GM12878 (cell line): ENCODE measurements at regions not wholly inside any gene's neighbourhood (a gene's known extent, or its start where the extent isn't known, plus 50 kb on each side); places are given as distances from the start of the nearest gene placed in this dataset.

Source experiments
- ATAC-seq: fragments of 200-7000 bp; cut with Tn5 transposase; 3 replicates; pipeline ENCODE4 v1.9.1; 2020; ENCODE audit warnings: mild to moderate bottlenecking, moderate library complexity
- BruUV-seq: library from RNA; stranded (reverse); fragments of 400-500 nt; replicated peaks from 2 replicates; lab custom pipeline; 2021; lab: Mats Ljungman, UMichigan
- CTCF ChIA-PET: fragments of 300-600 bp; sonication (Branson Sonifier 250); formaldehyde crosslinking; extraction: SDS; loops from one replicate; lab custom pipeline; 2021; ENCODE audit warnings: inconsistent platforms; lab: Yijun Ruan, JAX
- POLR2A ChIA-PET: fragments of 350-600 bp; formaldehyde crosslinking; extraction: SDS; loops from one replicate; lab custom pipeline; 2021; ENCODE audit warnings: inconsistent platforms; lab: Charles Lee
- RAD21 ChIA-PET: fragments of 300-600 bp; sonication (Branson Sonifier 250); formaldehyde crosslinking; loops from one replicate; lab custom pipeline; 2023; ENCODE audit warnings: antibody characterized with exemption; ENCODE audit not compliant: unreplicated experiment; lab: Charles Lee
- SMC1A ChIA-PET: fragments of 300-600 bp; sonication (Branson Sonifier 250); formaldehyde crosslinking; loops from one replicate; lab custom pipeline; 2023; ENCODE audit not compliant: unreplicated experiment, uncharacterized antibody; lab: Charles Lee
- DNase-seq: peaks from one replicate; pipeline ENCODE4 v3.0.0-alpha.2; 2011; ENCODE audit warnings: low read depth, low spot score
- FAIRE-seq: peaks from 3 replicates; lab custom pipeline; 2011; peaks lifted over from hg19 to GRCh38; lab: Jason Lieb, UNC
- H2AFZ ChIP-seq: 2 replicates; pipeline ENCODE4 v1.6.0; 2011; ENCODE audit warnings: low read depth, low read length, control low read depth; ENCODE audit not compliant: control insufficient read depth
- H3K27ac ChIP-seq: 2 replicates; pipeline ENCODE4 v1.5.1; 2011; ENCODE audit warnings: control low read depth; ENCODE audit not compliant: control insufficient read depth, insufficient read depth
- H3K27me3 ChIP-seq, 2 experiments: replicated peaks in 1 of 2; 2 replicates each; pipeline versions ENCODE4 v1.6.0 to v1.6.1; 2011; ENCODE audit warnings: low read length in 1 of 2; ENCODE audit not compliant: control insufficient read depth in 2 of 2, insufficient read depth in 2 of 2
- H3K36me3 ChIP-seq, 2 experiments: 2 replicates each; pipeline ENCODE4 v1.5.1; 2011; ENCODE audit warnings: low read length in 1 of 2; ENCODE audit not compliant: control insufficient read depth in 2 of 2, insufficient read depth in 2 of 2
- H3K4me1 ChIP-seq: 2 replicates; pipeline ENCODE4 v1.6.1; 2011; ENCODE audit warnings: mild to moderate bottlenecking, low read length, moderate library complexity, mixed read lengths; ENCODE audit not compliant: control insufficient read depth, insufficient read depth
- H3K4me2 ChIP-seq: 2 replicates; pipeline ENCODE4 v1.6.0; 2011; ENCODE audit warnings: control low read depth; ENCODE audit not compliant: control insufficient read depth, insufficient read depth
- H3K4me3 ChIP-seq: fragments of 200-600 bp; sonication (generic); 2 replicates; pipeline ENCODE4 v1.5.1; 2016
- H3K79me2 ChIP-seq: 2 replicates; pipeline ENCODE4 v1.6.0; 2011; ENCODE audit warnings: low read length; ENCODE audit not compliant: control insufficient read depth, insufficient read depth
- H3K9ac ChIP-seq: 2 replicates; pipeline ENCODE4 v1.8.0; 2011; ENCODE audit warnings: low read length, control low read depth, mixed read lengths; ENCODE audit not compliant: control insufficient read depth, insufficient read depth
- H3K9me3 ChIP-seq: replicated peaks from 3 replicates; pipeline ENCODE4 v1.5.1; 2011; ENCODE audit warnings: mild to moderate bottlenecking, low read length; ENCODE audit not compliant: control insufficient read depth, insufficient read depth
- H4K20me1 ChIP-seq: 2 replicates; pipeline ENCODE4 v1.6.0; 2011; ENCODE audit not compliant: control insufficient read depth, insufficient read depth
- ATF2 ChIP-seq: IDR thresholded peaks from 2 replicates; pipeline ENCODE4 v1.6.1; 2012; ENCODE audit warnings: low read length, inconsistent platforms
- BMI1 ChIP-seq: fragments of 450-650 bp; IDR thresholded peaks from 2 replicates; pipeline ENCODE4 v1.6.1; 2016; ENCODE audit warnings: mild to moderate bottlenecking, moderate library complexity, borderline replicate concordance
- HDAC6 ChIP-seq: fragments of 200-600 bp; sonication (generic); IDR thresholded peaks from one replicate; pipeline ENCODE4 v1.8.0; 2017; ENCODE audit warnings: antibody characterized with exemption; ENCODE audit not compliant: unreplicated experiment
- KDM1A ChIP-seq: fragments of 200-600 bp; sonication (generic); IDR thresholded peaks from 2 replicates; pipeline ENCODE4 v1.6.1; 2016; ENCODE audit warnings: borderline replicate concordance
- POU2F2 ChIP-seq: IDR thresholded peaks from 3 replicates; pipeline ENCODE4 v1.6.1; 2011; ENCODE audit warnings: low read depth, mild to moderate bottlenecking, low read length, borderline replicate concordance
- SMAD5 ChIP-seq: IDR thresholded peaks from 2 replicates; pipeline ENCODE4 v1.6.1; 2016; ENCODE audit warnings: antibody characterized with exemption, low read depth
- SMARCA5 ChIP-seq: fragments of 450-650 bp; IDR thresholded peaks from 2 replicates; pipeline ENCODE4 v1.6.1; 2017; ENCODE audit warnings: mild to moderate bottlenecking
- WGBS: methylation state at CpG from one replicate; pipeline ENCODE4 v1.1.6; 2016; ENCODE audit warnings: low lambda C conversion rate; ENCODE audit not compliant: insufficient replicate concordance, insufficient coverage; ENCODE audit errors: missing lambda C conversion rate; 5-methylcytosine and 5-hydroxymethylcytosine counted together
- in situ Hi-C: fragments of 300-500 bp; cut with MboI; formaldehyde crosslinking; loops from 9 replicates; pipeline ENCODE4 v1.14.3; 2018; ENCODE audit warnings: mixed read lengths
- intact Hi-C: fragments of 100-400 bp; cut with micrococcal nuclease; formaldehyde crosslinking; loops from one replicate; pipeline ENCODE4 v1.14.2; 2022; ENCODE audit not compliant: unreplicated experiment
- TF ChIP-seq, protein P1 (sequence below): fragments of 450-650 bp; IDR thresholded peaks from 2 replicates; pipeline ENCODE4 v1.6.1; 2017; ENCODE audit warnings: mild to moderate bottlenecking, moderate library complexity
- TF ChIP-seq, protein P2 (sequence below): fragments of 450-650 bp; formaldehyde crosslinking; IDR thresholded peaks from 2 replicates; pipeline ENCODE4 v1.4.0; 2020; ENCODE audit warnings: mild to moderate bottlenecking, moderate library complexity

DNA sequence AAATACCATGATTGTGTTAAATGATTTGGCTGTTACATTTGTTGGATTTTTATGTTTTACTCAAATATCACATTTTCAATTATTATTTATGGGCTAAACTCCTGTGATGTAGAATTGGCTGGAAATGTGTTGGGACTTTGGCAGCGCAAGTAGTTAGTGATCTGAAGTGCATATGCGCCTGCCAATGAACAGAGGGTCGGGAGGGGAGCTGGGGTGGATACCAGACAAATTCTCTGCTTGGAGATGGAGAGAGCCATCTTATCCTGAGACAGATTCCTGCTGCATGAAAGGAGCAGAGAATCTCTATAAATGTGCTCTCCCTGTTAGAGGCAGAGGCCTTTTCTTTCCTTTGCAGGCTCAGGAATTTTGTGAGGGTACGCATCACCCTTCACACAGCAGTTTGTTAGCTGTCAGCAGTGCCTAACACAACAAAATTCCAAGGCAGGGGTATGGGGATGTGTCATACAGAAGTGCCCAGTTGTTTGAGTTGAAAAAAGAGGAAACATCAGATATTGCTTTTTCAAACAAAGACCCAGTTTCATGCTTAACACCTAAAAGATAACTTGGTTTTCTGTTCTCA is 489.1 kb downstream of the CSNK1G3 start (continued):
- TF ChIP-seq ATF2 (no peak), SMAD5 (no peak), HDAC6 (no peak)
- TF ChIP-seq, protein P1, sequence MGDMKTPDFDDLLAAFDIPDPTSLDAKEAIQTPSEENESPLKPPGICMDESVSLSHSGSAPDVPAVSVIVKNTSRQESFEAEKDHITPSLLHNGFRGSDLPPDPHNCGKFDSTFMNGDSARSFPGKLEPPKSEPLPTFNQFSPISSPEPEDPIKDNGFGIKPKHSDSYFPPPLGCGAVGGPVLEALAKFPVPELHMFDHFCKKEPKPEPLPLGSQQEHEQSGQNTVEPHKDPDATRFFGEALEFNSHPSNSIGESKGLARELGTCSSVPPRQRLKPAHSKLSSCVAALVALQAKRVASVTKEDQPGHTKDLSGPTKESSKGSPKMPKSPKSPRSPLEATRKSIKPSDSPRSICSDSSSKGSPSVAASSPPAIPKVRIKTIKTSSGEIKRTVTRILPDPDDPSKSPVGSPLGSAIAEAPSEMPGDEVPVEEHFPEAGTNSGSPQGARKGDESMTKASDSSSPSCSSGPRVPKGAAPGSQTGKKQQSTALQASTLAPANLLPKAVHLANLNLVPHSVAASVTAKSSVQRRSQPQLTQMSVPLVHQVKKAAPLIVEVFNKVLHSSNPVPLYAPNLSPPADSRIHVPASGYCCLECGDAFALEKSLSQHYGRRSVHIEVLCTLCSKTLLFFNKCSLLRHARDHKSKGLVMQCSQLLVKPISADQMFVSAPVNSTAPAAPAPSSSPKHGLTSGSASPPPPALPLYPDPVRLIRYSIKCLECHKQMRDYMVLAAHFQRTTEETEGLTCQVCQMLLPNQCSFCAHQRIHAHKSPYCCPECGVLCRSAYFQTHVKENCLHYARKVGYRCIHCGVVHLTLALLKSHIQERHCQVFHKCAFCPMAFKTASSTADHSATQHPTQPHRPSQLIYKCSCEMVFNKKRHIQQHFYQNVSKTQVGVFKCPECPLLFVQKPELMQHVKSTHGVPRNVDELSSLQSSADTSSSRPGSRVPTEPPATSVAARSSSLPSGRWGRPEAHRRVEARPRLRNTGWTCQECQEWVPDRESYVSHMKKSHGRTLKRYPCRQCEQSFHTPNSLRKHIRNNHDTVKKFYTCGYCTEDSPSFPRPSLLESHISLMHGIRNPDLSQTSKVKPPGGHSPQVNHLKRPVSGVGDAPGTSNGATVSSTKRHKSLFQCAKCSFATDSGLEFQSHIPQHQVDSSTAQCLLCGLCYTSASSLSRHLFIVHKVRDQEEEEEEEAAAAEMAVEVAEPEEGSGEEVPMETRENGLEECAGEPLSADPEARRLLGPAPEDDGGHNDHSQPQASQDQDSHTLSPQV = no peak

- RAD21 ChIA-PET = no interaction called here
- H3K36me3 ChIP-seq = no peaks in the 10 kb centered on the region
- intact Hi-C loops (no loop called here), in situ Hi-C loops (no loop called here)
- no peaks in the 10 kb centered on the region; a peak in 1 of 4 replicates for H3K27me3 ChIP-seq
- no peak overlapping the region for H3K27ac ChIP-seq
- H3K4me1 ChIP-seq = no peaks in the 10 kb centered on the region
- no peak overlapping the region for H3K4me2 ChIP-seq
- no peak for DNase-seq
- no peaks in the 10 kb centered on the region for H3K79me2 ChIP-seq
- BruUV-seq = no TSS peak
- ATAC-seq = no peak
- H3K9me3 ChIP-seq = no peaks in the 10 kb centered on the region
- POLR2A ChIA-PET = no interaction called here
- no peak for FAIRE-seq
- 38% methylated on average over 2 of the region's 2 CpGs for WGBS
- no peak overlapping the region for H2AFZ ChIP-seq
- TF ChIP-seq, protein P2, sequence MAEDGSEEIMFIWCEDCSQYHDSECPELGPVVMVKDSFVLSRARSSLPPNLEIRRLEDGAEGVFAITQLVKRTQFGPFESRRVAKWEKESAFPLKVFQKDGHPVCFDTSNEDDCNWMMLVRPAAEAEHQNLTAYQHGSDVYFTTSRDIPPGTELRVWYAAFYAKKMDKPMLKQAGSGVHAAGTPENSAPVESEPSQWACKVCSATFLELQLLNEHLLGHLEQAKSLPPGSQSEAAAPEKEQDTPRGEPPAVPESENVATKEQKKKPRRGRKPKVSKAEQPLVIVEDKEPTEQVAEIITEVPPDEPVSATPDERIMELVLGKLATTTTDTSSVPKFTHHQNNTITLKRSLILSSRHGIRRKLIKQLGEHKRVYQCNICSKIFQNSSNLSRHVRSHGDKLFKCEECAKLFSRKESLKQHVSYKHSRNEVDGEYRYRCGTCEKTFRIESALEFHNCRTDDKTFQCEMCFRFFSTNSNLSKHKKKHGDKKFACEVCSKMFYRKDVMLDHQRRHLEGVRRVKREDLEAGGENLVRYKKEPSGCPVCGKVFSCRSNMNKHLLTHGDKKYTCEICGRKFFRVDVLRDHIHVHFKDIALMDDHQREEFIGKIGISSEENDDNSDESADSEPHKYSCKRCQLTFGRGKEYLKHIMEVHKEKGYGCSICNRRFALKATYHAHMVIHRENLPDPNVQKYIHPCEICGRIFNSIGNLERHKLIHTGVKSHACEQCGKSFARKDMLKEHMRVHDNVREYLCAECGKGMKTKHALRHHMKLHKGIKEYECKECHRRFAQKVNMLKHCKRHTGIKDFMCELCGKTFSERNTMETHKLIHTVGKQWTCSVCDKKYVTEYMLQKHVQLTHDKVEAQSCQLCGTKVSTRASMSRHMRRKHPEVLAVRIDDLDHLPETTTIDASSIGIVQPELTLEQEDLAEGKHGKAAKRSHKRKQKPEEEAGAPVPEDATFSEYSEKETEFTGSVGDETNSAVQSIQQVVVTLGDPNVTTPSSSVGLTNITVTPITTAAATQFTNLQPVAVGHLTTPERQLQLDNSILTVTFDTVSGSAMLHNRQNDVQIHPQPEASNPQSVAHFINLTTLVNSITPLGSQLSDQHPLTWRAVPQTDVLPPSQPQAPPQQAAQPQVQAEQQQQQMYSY (CRISPR knock-in tag) = no peak
- TF ChIP-seq POU2F2 (no peak), BMI1 (no peak), SMARCA5 (no peak), KDM1A (no peak)
- CTCF ChIA-PET = interaction anchor here (1.2 kb wide), 1 partner anchor 214 kb away, joined by 4 read pairs; no protein-coding TSS in a partner anchor
- H3K9ac ChIP-seq = no peak overlapping the region
- SMC1A ChIA-PET = no interaction called here
- H4K20me1 ChIP-seq = no peaks in the 10 kb centered on the region
- H3K4me3 ChIP-seq = no peak overlapping the region
Measured at GRCh38 chr5:124000538-124000937, 488.6 kb downstream of the CSNK1G3 start.
